ENCODE measurements at regions not wholly inside any gene's neighbourhood (a gene's known extent, or its start where the extent isn't known, plus 50 kb on each side); places are given as distances from the start of the nearest gene placed in this dataset.

DNA sequence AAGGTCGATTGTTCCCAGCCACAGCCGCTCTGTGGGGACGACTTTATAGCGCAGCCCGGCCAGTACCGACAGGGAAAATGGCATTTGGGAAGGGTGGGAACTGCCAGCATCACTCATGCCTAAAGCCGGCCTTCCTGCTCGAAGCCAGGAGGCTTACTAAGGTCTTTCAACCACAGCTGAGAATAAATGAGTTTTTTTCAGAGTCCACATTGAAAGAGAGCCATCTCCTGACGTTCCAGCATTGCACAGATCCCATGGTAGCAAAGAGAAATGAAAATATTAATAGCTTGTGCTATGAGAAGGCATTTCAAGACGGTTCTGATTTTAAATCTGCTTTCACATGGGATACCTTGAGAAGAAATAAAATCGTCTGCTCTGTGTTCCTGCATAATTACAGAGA lies 230.2 kb upstream of the IGF1R start:
- ChIA-PET POLR2A (no interaction called here), CTCF (ENCODE audit: low intra/inter-chr PET ratio) (no interaction called here)
- no peaks in the 10 kb centered on the region for H3K36me3 ChIP-seq (ENCODE audit: control insufficient read depth, insufficient read depth, low read length)
- H4K20me1 ChIP-seq (replicated peaks; ENCODE audit: control insufficient read depth, insufficient read depth, low read length): no peaks in the 10 kb centered on the region
- in situ Hi-C loops (cut with MboI): loop anchor here (10.0 kb wide), 1 partner anchor 113 kb away; no protein-coding TSS in a partner anchor
- FAIRE-seq (no peak), ATAC-seq (no peak), DNase-seq (ENCODE audit: extremely low read depth in 1 of 4, low spot score in 3 of 4) (no peak)
- no peak overlapping the region for H3K9ac ChIP-seq (ENCODE audit: insufficient read depth in 1 of 2, low read depth in 2 of 2, low read length in 2 of 2)
- H3K4me2 ChIP-seq (ENCODE audit: insufficient read depth, low read length): no peak overlapping the region
- intact Hi-C loops (cut with micrococcal nuclease): no loop called here
- BruUV-seq (replicated peaks): no TSS peak
- H3K9me3 ChIP-seq (replicated peaks; ENCODE audit: control insufficient read depth, insufficient read depth, low read depth, low read length): no peaks in the 10 kb centered on the region
- peaks cover 4 to 39% of the 10 kb centered on the region in 2 experiments for H3K27me3 ChIP-seq (ENCODE audit: control insufficient read depth in 2 of 2, insufficient read depth in 2 of 2, low read length in 2 of 2)
- no peak for TF ChIP-seq NFATC3 (IDR thresholded peaks at IDR 0.05)
- no peak for TF ChIP-seq RBFOX2 (IDR thresholded peaks at IDR 0.05; ENCODE audit: low read depth, low read length)
- no peak for TF ChIP-seq PPARD (CRISPR knock-in tag; IDR thresholded peaks at IDR 0.05)
- TF ChIP-seq, protein P1, sequence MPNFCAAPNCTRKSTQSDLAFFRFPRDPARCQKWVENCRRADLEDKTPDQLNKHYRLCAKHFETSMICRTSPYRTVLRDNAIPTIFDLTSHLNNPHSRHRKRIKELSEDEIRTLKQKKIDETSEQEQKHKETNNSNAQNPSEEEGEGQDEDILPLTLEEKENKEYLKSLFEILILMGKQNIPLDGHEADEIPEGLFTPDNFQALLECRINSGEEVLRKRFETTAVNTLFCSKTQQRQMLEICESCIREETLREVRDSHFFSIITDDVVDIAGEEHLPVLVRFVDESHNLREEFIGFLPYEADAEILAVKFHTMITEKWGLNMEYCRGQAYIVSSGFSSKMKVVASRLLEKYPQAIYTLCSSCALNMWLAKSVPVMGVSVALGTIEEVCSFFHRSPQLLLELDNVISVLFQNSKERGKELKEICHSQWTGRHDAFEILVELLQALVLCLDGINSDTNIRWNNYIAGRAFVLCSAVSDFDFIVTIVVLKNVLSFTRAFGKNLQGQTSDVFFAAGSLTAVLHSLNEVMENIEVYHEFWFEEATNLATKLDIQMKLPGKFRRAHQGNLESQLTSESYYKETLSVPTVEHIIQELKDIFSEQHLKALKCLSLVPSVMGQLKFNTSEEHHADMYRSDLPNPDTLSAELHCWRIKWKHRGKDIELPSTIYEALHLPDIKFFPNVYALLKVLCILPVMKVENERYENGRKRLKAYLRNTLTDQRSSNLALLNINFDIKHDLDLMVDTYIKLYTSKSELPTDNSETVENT (CRISPR knock-in tag; IDR thresholded peaks at IDR 0.05): no peak
- no peak for TF ChIP-seq ZNF431 (CRISPR knock-in tag; IDR thresholded peaks at IDR 0.05)
- TF ChIP-seq CHD4 (IDR thresholded peaks at IDR 0.05; ENCODE audit: insufficient read depth, insufficient replicate concordance, low read depth, low read length, poor library complexity, severe bottlenecking): no peak
- no peak for TF ChIP-seq DPF2 (IDR thresholded peaks at IDR 0.05)
- TF ChIP-seq, protein P2, sequence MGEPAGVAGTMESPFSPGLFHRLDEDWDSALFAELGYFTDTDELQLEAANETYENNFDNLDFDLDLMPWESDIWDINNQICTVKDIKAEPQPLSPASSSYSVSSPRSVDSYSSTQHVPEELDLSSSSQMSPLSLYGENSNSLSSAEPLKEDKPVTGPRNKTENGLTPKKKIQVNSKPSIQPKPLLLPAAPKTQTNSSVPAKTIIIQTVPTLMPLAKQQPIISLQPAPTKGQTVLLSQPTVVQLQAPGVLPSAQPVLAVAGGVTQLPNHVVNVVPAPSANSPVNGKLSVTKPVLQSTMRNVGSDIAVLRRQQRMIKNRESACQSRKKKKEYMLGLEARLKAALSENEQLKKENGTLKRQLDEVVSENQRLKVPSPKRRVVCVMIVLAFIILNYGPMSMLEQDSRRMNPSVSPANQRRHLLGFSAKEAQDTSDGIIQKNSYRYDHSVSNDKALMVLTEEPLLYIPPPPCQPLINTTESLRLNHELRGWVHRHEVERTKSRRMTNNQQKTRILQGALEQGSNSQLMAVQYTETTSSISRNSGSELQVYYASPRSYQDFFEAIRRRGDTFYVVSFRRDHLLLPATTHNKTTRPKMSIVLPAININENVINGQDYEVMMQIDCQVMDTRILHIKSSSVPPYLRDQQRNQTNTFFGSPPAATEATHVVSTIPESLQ (CRISPR knock-in tag; IDR thresholded peaks at IDR 0.05): no peak
- TF ChIP-seq EGR1 (conservative IDR thresholded peaks at IDR 0.05): no peak
- no peak for TF ChIP-seq ZNF707 (CRISPR knock-in tag; conservative IDR thresholded peaks at IDR 0.05)
- TF ChIP-seq XRCC5 (IDR thresholded peaks at IDR 0.05; ENCODE audit: low read depth, low read length): no peak
- TF ChIP-seq HLTF (IDR thresholded peaks at IDR 0.05): no peak
- TF ChIP-seq FOXJ3 (CRISPR knock-in tag; IDR thresholded peaks at IDR 0.05): no peak
- TF ChIP-seq RFX5 (IDR thresholded peaks at IDR 0.05; ENCODE audit: low read depth, low read length): no peak
- no peak for TF ChIP-seq PHTF2 (CRISPR knock-in tag; IDR thresholded peaks at IDR 0.05)
- H2AFZ ChIP-seq (ENCODE audit: low read depth, low read length): no peak overlapping the region
- no peak overlapping the region for H3K4me3 ChIP-seq
- no peaks in the 10 kb centered on the region for H3K79me2 ChIP-seq (ENCODE audit: control insufficient read depth, insufficient read depth, low read length)
- H3K4me1 ChIP-seq (replicated peaks in 1 of 2; ENCODE audit: control insufficient read depth in 2 of 2, insufficient read depth in 2 of 2, low read length in 2 of 2): peaks cover 0 to 11% of the 10 kb centered on the region in 2 experiments; a peak in 1 of 5 replicates
- no peaks in the 10 kb centered on the region for H3K9me1 ChIP-seq (ENCODE audit: control insufficient read depth, insufficient read depth, low read length)
- WGBS (ENCODE audit: insufficient coverage, low coverage, missing lambda C conversion rate): 0% methylated on average over 11 of the region's 11 CpGs
- no peak overlapping the region for H3K27ac ChIP-seq (ENCODE audit: extremely low read depth, low read depth, low read length)
